Lower leg skin (tissue), 4 donors: ENCODE measurements at regions not wholly inside any gene's neighbourhood (a gene's known extent, or its start where the extent isn't known, plus 50 kb on each side); places are given as distances from the start of the nearest gene placed in this dataset.

Experiments used
- DNase-seq, 2 donors: peaks; one replicate each; pipeline ENCODE4 v3.0.0-alpha.2; 2019; ENCODE audit warnings: low spot score in 2 of 2
- H3K4me3 ChIP-seq: fragments of 200-600 bp; sonication (generic); 2 replicates; pipeline ENCODE4 v1.5.1; 2017; ENCODE audit warnings: mild to moderate bottlenecking, low read depth; ENCODE audit not compliant: poor library complexity, severe bottlenecking
- CTCF ChIP-seq, 3 donors: fragments of 450-650 bp; IDR thresholded peaks; one replicate each; pipeline ENCODE4 v1.5.1; 2016; ENCODE audit warnings: antibody characterized with exemption in 3 of 3, mild to moderate bottlenecking in 3 of 3, moderate library complexity in 2 of 3
- POLR2A ChIP-seq, 2 donors: fragments of 450-650 bp; IDR thresholded peaks; one replicate each; pipeline ENCODE4 v1.6.1; 2016 to 2017; ENCODE audit warnings: antibody characterized with exemption in 2 of 2, mild to moderate bottlenecking in 1 of 2, moderate library complexity in 1 of 2
- WGBS, 2 donors: methylation state at CpG; one replicate each; pipeline ENCODE4 v1.1.5; 2018; 5-methylcytosine and 5-hydroxymethylcytosine counted together
- intact Hi-C: fragments of 100-400 bp; cut with DNase I; formaldehyde crosslinking; loops from one replicate; pipeline ENCODE4 v1.15.0; 2023; ENCODE audit warnings: low total_unique reads

GRCh38 chr1:218686761-218687160 is 341.6 kb downstream of the TGFB2 start:
- intact Hi-C loops = no loop called here
- WGBS, 2 donors = 69 to 93% methylated on average over 1 of the region's 1 CpG

GRCh38 chr1:218692808-218693207 is 347.7 kb downstream of the TGFB2 start:
- intact Hi-C loops = loop anchor here (5.0 kb wide), 1 partner anchor 1311 kb away; no protein-coding TSS in a partner anchor
- H3K4me3 ChIP-seq = no peak overlapping the region
- DNase-seq = no peak
- no peak for TF ChIP-seq POLR2A (IDR thresholded peaks at IDR 0.05)
- TF ChIP-seq CTCF (IDR thresholded peaks at IDR 0.05) = no peak
- WGBS, 2 donors = 86 to 88% methylated on average over 2 of the region's 2 CpGs

More at GRCh38 chr1:218686761-218687160, 341.6 kb downstream of the TGFB2 start:
- H3K4me3 ChIP-seq = no peak overlapping the region
- no peak for TF ChIP-seq POLR2A (IDR thresholded peaks at IDR 0.05)
- DNase-seq = no peak

GRCh38 chr1:218693599-218693998 is 348.5 kb downstream of the TGFB2 start:
- intact Hi-C loops = loop anchor here (5.0 kb wide), 1 partner anchor 1311 kb away; no protein-coding TSS in a partner anchor
- TF ChIP-seq CTCF (IDR thresholded peaks at IDR 0.05) (no peak), POLR2A (IDR thresholded peaks at IDR 0.05) (no peak)
- no peak for DNase-seq
- no peak overlapping the region for H3K4me3 ChIP-seq
- WGBS, 2 donors = 72% methylated on average over 2 of the region's 2 CpGs

GRCh38 chr1:218694085-218694484 is 348.9 kb downstream of the TGFB2 start:
- H3K4me3 ChIP-seq = no peak overlapping the region
- 75 to 78% methylated on average over 3 of the region's 3 CpGs for WGBS, 2 donors
- intact Hi-C loops = loop anchor here (5.0 kb wide), 1 partner anchor 1312 kb away; no protein-coding TSS in a partner anchor
- TF ChIP-seq CTCF (IDR thresholded peaks at IDR 0.05) (no peak), POLR2A (IDR thresholded peaks at IDR 0.05) (no peak)
- DNase-seq = no peak

GRCh38 chr1:218694636-218695035 is 349.5 kb downstream of the TGFB2 start:
- TF ChIP-seq CTCF (IDR thresholded peaks at IDR 0.05) (no peak), POLR2A (IDR thresholded peaks at IDR 0.05) (no peak)
- H3K4me3 ChIP-seq = no peak overlapping the region
- 12 to 24% methylated on average over 1 of the region's 1 CpG for WGBS, 2 donors
- DNase-seq = no peak
- intact Hi-C loops = loop anchor here (5.0 kb wide), 1 partner anchor 1312 kb away; no protein-coding TSS in a partner anchor

GRCh38 chr1:218695525-218695924 is 350.4 kb downstream of the TGFB2 start:
- DNase-seq = no peak
- 84 to 85% methylated on average over 4 of the region's 4 CpGs for WGBS, 2 donors
- intact Hi-C loops = no loop called here
- H3K4me3 ChIP-seq = no peak overlapping the region
- TF ChIP-seq POLR2A (IDR thresholded peaks at IDR 0.05) (no peak), CTCF (IDR thresholded peaks at IDR 0.05) (no peak)
